ENCODE measurements at regions not wholly inside any gene's neighbourhood (a gene's known extent, or its start where the extent isn't known, plus 50 kb on each side); places are given as distances from the start of the nearest gene placed in this dataset.
"Not testable (repeated sequence)": the region's sequence is repeated elsewhere in the genome, so short reads cannot be mapped to it uniquely, and the experiment has no call there.

- no peak for DNase-seq
Measured at GRCh38 chr2:234719116-234719716, 222.3 kb upstream of the ARL4C start.

GRCh38 chr2:234716271-234716670, 219.4 kb upstream of the ARL4C start:
- no peak for DNase-seq

- no peak for DNase-seq
Measured at GRCh38 chr2:234715671-234716250, 218.9 kb upstream of the ARL4C start.

GRCh38 chr2:234714711-234715110, 217.8 kb upstream of the ARL4C start:
- no peak for DNase-seq

GRCh38 chr2:234712421-234712935, 215.6 kb upstream of the ARL4C start:
- no peak for DNase-seq

- no peak for DNase-seq
Measured at GRCh38 chr2:234711308-234711707, 214.4 kb upstream of the ARL4C start.

- DNase-seq: no peak
Measured at GRCh38 chr2:234710587-234710986, 213.7 kb upstream of the ARL4C start.

- DNase-seq: no peak
Measured at GRCh38 chr2:234710066-234710465, 213.2 kb upstream of the ARL4C start.

- DNase-seq: no peak
Measured at GRCh38 chr2:234708717-234709116, 211.8 kb upstream of the ARL4C start.

- DNase-seq: no peak
Measured at GRCh38 chr2:234708091-234708683, 211.3 kb upstream of the ARL4C start.

- DNase-seq: no peak
Measured at GRCh38 chr2:234706086-234706485, 209.2 kb upstream of the ARL4C start.

GRCh38 chr2:234705108-234705507, 208.2 kb upstream of the ARL4C start:
- DNase-seq: no peak

GRCh38 chr2:234703258-234703657, 206.4 kb upstream of the ARL4C start:
- DNase-seq: no peak

GRCh38 chr2:234702731-234703225, 205.9 kb upstream of the ARL4C start:
- DNase-seq: no peak

GRCh38 chr2:234701841-234702240, 205.0 kb upstream of the ARL4C start:
- no peak for DNase-seq

- no peak for DNase-seq
Measured at GRCh38 chr2:234701421-234701820, 204.5 kb upstream of the ARL4C start.

GRCh38 chr2:234699456-234699855, 202.6 kb upstream of the ARL4C start:
- no peak for DNase-seq

GRCh38 chr2:234697300-234697876, 200.5 kb upstream of the ARL4C start:
- DNase-seq: not testable (repeated sequence)

- no peak for DNase-seq
Measured at GRCh38 chr2:234695981-234696380, 199.1 kb upstream of the ARL4C start.

GRCh38 chr2:234694244-234695013, 197.5 kb upstream of the ARL4C start:
- no peak for DNase-seq

GRCh38 chr2:234693681-234694190, 196.9 kb upstream of the ARL4C start:
- DNase-seq: not testable (repeated sequence)

- DNase-seq: not testable (repeated sequence)
Measured at GRCh38 chr2:234693191-234693590, 196.3 kb upstream of the ARL4C start.

All from NCI-H2227 treated with DMSO at 0.1 percent for 48 hours (cell line).